SK-N-SH (cell line): ENCODE measurements at regions not wholly inside any gene's neighbourhood (a gene's known extent, or its start where the extent isn't known, plus 50 kb on each side); places are given as distances from the start of the nearest gene placed in this dataset.
"Not testable (repeated sequence)": the region's sequence is repeated elsewhere in the genome, so short reads cannot be mapped to it uniquely, and the experiment has no call there.

Experiments used
- CTCF ChIP-seq: fragments of 200-600 bp; sonication (generic); IDR thresholded peaks from 2 replicates; pipeline ENCODE4 v1.6.1; 2017; ENCODE audit warnings: antibody characterized with exemption, mild to moderate bottlenecking, moderate library complexity
- EP300 ChIP-seq, 2 experiments: IDR thresholded peaks; 2 replicates each; pipeline versions ENCODE4 v1.4.0 to v1.6.1; 2012; ENCODE audit warnings: borderline replicate concordance in 1 of 2, low read depth in 1 of 2, low read length in 1 of 2
- EZH2phosphoT487 ChIP-seq: fragments of 200-600 bp; sonication (generic); IDR thresholded peaks from 2 replicates; pipeline ENCODE4 v1.6.1; 2017; ENCODE audit warnings: low read depth, mixed run types, mild to moderate bottlenecking, antibody characterized with exemption, moderate library complexity, borderline replicate concordance
- GABPA ChIP-seq: IDR thresholded peaks from 2 replicates; pipeline ENCODE4 v1.4.0; 2012; ENCODE audit warnings: low read depth, mild to moderate bottlenecking
- JUND ChIP-seq: IDR thresholded peaks from 2 replicates; pipeline ENCODE4 v1.4.0; 2012
- MAX ChIP-seq: IDR thresholded peaks from 2 replicates; pipeline ENCODE4 v1.4.0; 2012; ENCODE audit warnings: low read depth
- POLR2AphosphoS5 ChIP-seq: IDR thresholded peaks from 2 replicates; pipeline ENCODE4 v1.6.1; 2012; ENCODE audit warnings: low read depth, low read length
- RAD21 ChIP-seq: IDR thresholded peaks from 2 replicates; pipeline ENCODE4 v1.6.1; 2012; ENCODE audit warnings: mild to moderate bottlenecking, low read length
- RFX5 ChIP-seq: IDR thresholded peaks from 2 replicates; pipeline ENCODE4 v1.6.1; 2012; ENCODE audit warnings: mild to moderate bottlenecking, improper control_type of control experiment, low read length
- RXRA ChIP-seq: IDR thresholded peaks from 2 replicates; pipeline ENCODE4 v1.4.0; 2012; ENCODE audit warnings: low read depth, mild to moderate bottlenecking, borderline replicate concordance
- SIN3A ChIP-seq: IDR thresholded peaks from 2 replicates; pipeline ENCODE4 v1.6.1; 2012; ENCODE audit warnings: low read depth, mild to moderate bottlenecking, low read length, moderate library complexity, borderline replicate concordance
- TAF1 ChIP-seq: IDR thresholded peaks from 2 replicates; pipeline ENCODE4 v1.6.1; 2012; ENCODE audit warnings: low read depth, mild to moderate bottlenecking, low read length, moderate library complexity, borderline replicate concordance

GRCh38 chr18:14997899-14998298, 249.9 kb downstream of the ANKRD30B start:
- TF ChIP-seq JUND; TAF1; RXRA; CTCF; EP300 (IDR thresholded peaks at IDR 0.05; ENCODE audit: borderline replicate concordance in 1 of 2, low read depth in 1 of 2, low read length in 1 of 2); POLR2AphosphoS5; SIN3A; RFX5; EZH2phosphoT487; MAX; GABPA; RAD21: not testable (repeated sequence)
